GM23338 (cell line): ENCODE measurements at regions not wholly inside any gene's neighbourhood (a gene's known extent, or its start where the extent isn't known, plus 50 kb on each side); places are given as distances from the start of the nearest gene placed in this dataset.

Source experiments
- ATAC-seq: fragments of 200-7000 bp; cut with Tn5 transposase; 3 replicates; pipeline ENCODE4 v1.9.1; 2020
- DNase-seq: peaks from one replicate; pipeline ENCODE4 v3.0.0-alpha.2; 2015; ENCODE audit warnings: low spot score
- H2AFZ ChIP-seq: fragments of 200-600 bp; sonication (generic); 2 replicates; pipeline ENCODE4 v1.8.0; 2016; ENCODE audit warnings: antibody characterized with exemption, mild to moderate bottlenecking, moderate library complexity
- H3F3A ChIP-seq: fragments of 200-600 bp; sonication (generic); replicated peaks from 2 replicates; pipeline ENCODE4 v1.8.0; 2017; ENCODE audit warnings: antibody characterized with exemption, mixed run types, low read depth
- H3K27ac ChIP-seq: fragments of 200-600 bp; sonication (generic); 2 replicates; pipeline ENCODE4 v1.6.1; 2016; ENCODE audit warnings: low read depth
- H3K27me3 ChIP-seq: fragments of 200-600 bp; sonication (generic); 2 replicates; pipeline ENCODE4 v1.8.0; 2016; ENCODE audit warnings: mild to moderate bottlenecking, mixed run types, moderate library complexity; ENCODE audit not compliant: insufficient read depth
- H3K36me3 ChIP-seq: fragments of 200-600 bp; sonication (generic); 2 replicates; pipeline ENCODE4 v1.8.0; 2016; ENCODE audit warnings: mild to moderate bottlenecking; ENCODE audit not compliant: insufficient read depth
- H3K4me1 ChIP-seq: fragments of 200-600 bp; sonication (generic); 2 replicates; pipeline ENCODE4 v1.8.0; 2016; ENCODE audit warnings: mild to moderate bottlenecking, moderate library complexity; ENCODE audit not compliant: insufficient read depth
- H3K4me2 ChIP-seq: fragments of 200-600 bp; sonication (generic); 2 replicates; pipeline ENCODE4 v1.7.1; 2017; ENCODE audit warnings: mixed run types
- H3K4me3 ChIP-seq: fragments of 200-600 bp; sonication (generic); 2 replicates; pipeline ENCODE4 v1.6.1; 2016; ENCODE audit warnings: mixed run types
- H3K79me2 ChIP-seq: fragments of 200-600 bp; sonication (generic); replicated peaks from 2 replicates; pipeline ENCODE4 v1.8.0; 2017; ENCODE audit warnings: mild to moderate bottlenecking; ENCODE audit not compliant: insufficient read depth
- H3K9me2 ChIP-seq: fragments of 200-600 bp; sonication (generic); 2 replicates; pipeline ENCODE4 v1.8.0; 2017; ENCODE audit not compliant: insufficient read depth
- H4K20me1 ChIP-seq: fragments of 200-600 bp; sonication (generic); replicated peaks from 2 replicates; pipeline ENCODE4 v1.8.0; 2017; ENCODE audit warnings: mild to moderate bottlenecking; ENCODE audit not compliant: insufficient read depth
- H3K27ac Mint-ChIP-seq: 2 replicates; pipeline ENCODE4 v1.8.0; 2020; ENCODE audit warnings: inconsistent platforms, mild to moderate bottlenecking, moderate library complexity, mixed read lengths
- H3K27me3 Mint-ChIP-seq: 3 replicates; pipeline ENCODE4 v1.8.0; 2022; ENCODE audit warnings: low read depth, mild to moderate bottlenecking, moderate library complexity, mixed read lengths, inconsistent platforms; ENCODE audit not compliant: insufficient read depth, poor library complexity
- H3K36me3 Mint-ChIP-seq: 3 replicates; pipeline ENCODE4 v1.8.0; 2021; ENCODE audit warnings: low read depth, mild to moderate bottlenecking, inconsistent platforms, moderate library complexity, mixed read lengths
- H3K4me1 Mint-ChIP-seq: 3 replicates; pipeline ENCODE4 v1.8.0; 2020; ENCODE audit warnings: mild to moderate bottlenecking, inconsistent platforms, mixed read lengths
- H3K4me3 Mint-ChIP-seq: 3 replicates; pipeline ENCODE4 v1.8.0; 2021; ENCODE audit warnings: moderate library complexity, mild to moderate bottlenecking, inconsistent platforms, mixed read lengths
- H3K9me3 Mint-ChIP-seq: 3 replicates; pipeline ENCODE4 v1.8.0; 2020; ENCODE audit warnings: moderate library complexity, mild to moderate bottlenecking, inconsistent platforms, mixed read lengths
- CREB1 ChIP-seq: fragments of 250-450 bp; sonication (Bioruptor Pico); IDR thresholded peaks from 2 replicates; pipeline ENCODE4 v1.5.0; 2020; ENCODE audit warnings: low read depth, mild to moderate bottlenecking, moderate library complexity
- EZH2 ChIP-seq: fragments of 200-600 bp; sonication (generic); IDR thresholded peaks from one replicate; pipeline ENCODE4 v1.8.0; 2017; ENCODE audit warnings: antibody characterized with exemption, mild to moderate bottlenecking, low read depth; ENCODE audit not compliant: unreplicated experiment
- EZH2phosphoT487 ChIP-seq: fragments of 200-600 bp; sonication (generic); IDR thresholded peaks from one replicate; pipeline ENCODE4 v1.8.1; 2018; ENCODE audit warnings: antibody characterized with exemption; ENCODE audit not compliant: unreplicated experiment
- NANOG ChIP-seq: IDR thresholded peaks from 2 replicates; pipeline ENCODE4 v1.6.1; 2016; ENCODE audit warnings: antibody characterized with exemption, borderline replicate concordance
- TF ChIP-seq, protein P1 (sequence below): fragments of 250-450 bp; sonication (Bioruptor Pico); IDR thresholded peaks from 2 replicates; pipeline ENCODE4 v1.5.0; 2020; ENCODE audit warnings: mild to moderate bottlenecking, moderate library complexity
- TF ChIP-seq, protein P2 (sequence below): IDR thresholded peaks from one replicate; pipeline ENCODE4 v1.6.1; 2018; ENCODE audit warnings: antibody characterized with exemption; ENCODE audit not compliant: unreplicated experiment
- TF ChIP-seq, protein P3 (sequence below), 2 experiments: fragments of 200-600 bp in 1 of 2; sonication (generic) in 1 of 2; conservative IDR thresholded peaks; 2 replicates each; pipeline versions ENCODE4 v1.5.1 to v1.6.1; 2016 to 2017; ENCODE audit warnings: antibody characterized with exemption in 2 of 2, low read depth in 2 of 2, mild to moderate bottlenecking in 2 of 2, moderate library complexity in 1 of 2

DNA sequence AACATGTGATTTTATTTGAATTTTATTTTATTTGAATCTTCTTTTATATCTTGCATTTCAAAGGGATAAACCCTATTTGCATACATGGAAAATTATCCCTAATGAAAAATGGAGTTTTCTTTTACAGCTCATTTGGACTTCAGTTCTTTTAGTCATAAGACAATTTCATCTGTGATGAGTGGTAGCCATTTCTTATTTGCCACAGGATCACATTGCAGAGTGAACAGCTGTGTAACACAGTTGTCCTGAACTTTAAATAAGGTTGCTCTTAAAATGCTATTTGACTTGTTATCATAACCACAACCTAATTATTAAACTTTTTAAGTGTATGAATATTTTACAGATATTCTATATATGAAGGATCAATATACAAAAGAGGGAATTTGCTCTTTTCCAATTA is 221.7 kb upstream of the ROPN1 start:
- TF ChIP-seq NANOG (no peak), EZH2 (no peak)
- TF ChIP-seq, protein P1, sequence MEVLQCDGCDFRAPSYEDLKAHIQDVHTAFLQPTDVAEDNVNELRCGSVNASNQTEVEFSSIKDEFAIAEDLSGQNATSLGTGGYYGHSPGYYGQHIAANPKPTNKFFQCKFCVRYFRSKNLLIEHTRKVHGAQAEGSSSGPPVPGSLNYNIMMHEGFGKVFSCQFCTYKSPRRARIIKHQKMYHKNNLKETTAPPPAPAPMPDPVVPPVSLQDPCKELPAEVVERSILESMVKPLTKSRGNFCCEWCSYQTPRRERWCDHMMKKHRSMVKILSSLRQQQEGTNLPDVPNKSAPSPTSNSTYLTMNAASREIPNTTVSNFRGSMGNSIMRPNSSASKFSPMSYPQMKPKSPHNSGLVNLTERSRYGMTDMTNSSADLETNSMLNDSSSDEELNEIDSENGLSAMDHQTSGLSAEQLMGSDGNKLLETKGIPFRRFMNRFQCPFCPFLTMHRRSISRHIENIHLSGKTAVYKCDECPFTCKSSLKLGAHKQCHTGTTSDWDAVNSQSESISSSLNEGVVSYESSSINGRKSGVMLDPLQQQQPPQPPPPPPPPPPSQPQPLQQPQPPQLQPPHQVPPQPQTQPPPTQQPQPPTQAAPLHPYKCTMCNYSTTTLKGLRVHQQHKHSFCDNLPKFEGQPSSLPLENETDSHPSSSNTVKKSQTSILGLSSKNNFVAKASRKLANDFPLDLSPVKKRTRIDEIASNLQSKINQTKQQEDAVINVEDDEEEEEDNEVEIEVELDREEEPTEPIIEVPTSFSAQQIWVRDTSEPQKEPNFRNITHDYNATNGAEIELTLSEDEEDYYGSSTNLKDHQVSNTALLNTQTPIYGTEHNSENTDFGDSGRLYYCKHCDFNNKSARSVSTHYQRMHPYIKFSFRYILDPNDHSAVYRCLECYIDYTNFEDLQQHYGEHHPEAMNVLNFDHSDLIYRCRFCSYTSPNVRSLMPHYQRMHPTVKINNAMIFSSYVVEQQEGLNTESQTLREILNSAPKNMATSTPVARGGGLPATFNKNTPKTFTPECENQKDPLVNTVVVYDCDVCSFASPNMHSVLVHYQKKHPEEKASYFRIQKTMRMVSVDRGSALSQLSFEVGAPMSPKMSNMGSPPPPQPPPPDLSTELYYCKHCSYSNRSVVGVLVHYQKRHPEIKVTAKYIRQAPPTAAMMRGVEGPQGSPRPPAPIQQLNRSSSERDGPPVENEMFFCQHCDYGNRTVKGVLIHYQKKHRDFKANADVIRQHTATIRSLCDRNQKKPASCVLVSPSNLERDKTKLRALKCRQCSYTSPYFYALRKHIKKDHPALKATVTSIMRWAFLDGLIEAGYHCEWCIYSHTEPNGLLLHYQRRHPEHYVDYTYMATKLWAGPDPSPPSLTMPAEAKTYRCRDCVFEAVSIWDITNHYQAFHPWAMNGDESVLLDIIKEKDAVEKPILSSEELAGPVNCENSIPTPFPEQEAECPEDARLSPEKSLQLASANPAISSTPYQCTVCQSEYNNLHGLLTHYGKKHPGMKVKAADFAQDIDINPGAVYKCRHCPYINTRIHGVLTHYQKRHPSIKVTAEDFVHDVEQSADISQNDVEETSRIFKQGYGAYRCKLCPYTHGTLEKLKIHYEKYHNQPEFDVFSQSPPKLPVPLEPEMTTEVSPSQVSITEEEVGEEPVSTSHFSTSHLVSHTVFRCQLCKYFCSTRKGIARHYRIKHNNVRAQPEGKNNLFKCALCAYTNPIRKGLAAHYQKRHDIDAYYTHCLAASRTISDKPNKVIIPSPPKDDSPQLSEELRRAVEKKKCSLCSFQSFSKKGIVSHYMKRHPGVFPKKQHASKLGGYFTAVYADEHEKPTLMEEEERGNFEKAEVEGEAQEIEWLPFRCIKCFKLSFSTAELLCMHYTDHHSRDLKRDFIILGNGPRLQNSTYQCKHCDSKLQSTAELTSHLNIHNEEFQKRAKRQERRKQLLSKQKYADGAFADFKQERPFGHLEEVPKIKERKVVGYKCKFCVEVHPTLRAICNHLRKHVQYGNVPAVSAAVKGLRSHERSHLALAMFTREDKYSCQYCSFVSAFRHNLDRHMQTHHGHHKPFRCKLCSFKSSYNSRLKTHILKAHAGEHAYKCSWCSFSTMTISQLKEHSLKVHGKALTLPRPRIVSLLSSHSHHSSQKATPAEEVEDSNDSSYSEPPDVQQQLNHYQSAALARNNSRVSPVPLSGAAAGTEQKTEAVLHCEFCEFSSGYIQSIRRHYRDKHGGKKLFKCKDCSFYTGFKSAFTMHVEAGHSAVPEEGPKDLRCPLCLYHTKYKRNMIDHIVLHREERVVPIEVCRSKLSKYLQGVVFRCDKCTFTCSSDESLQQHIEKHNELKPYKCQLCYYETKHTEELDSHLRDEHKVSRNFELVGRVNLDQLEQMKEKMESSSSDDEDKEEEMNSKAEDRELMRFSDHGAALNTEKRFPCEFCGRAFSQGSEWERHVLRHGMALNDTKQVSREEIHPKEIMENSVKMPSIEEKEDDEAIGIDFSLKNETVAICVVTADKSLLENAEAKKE: no peak
- no peaks in the 10 kb centered on the region for H3F3A ChIP-seq
- H3K79me2 ChIP-seq: no peaks in the 10 kb centered on the region
- H3K36me3 ChIP-seq: no peaks in the 10 kb centered on the region
- H3K4me2 ChIP-seq: no peak overlapping the region
- H3K27me3 ChIP-seq: no peaks in the 10 kb centered on the region
- no peaks in the 10 kb centered on the region for H4K20me1 ChIP-seq
- Mint-ChIP-seq H3K9me3 (no peaks in the 10 kb centered on the region), H3K27ac (no peak overlapping the region), H3K36me3 (no peaks in the 10 kb centered on the region), H3K27me3 (peaks cover 2% of the 10 kb centered on the region), H3K4me1 (peaks cover 14% of the 10 kb centered on the region), H3K4me3 (no peak overlapping the region)
- H2AFZ ChIP-seq: no peak overlapping the region
- ATAC-seq (no peak), DNase-seq (no peak)
- no peak overlapping the region for H3K4me3 ChIP-seq
- no peak overlapping the region for H3K27ac ChIP-seq
- no peaks in the 10 kb centered on the region for H3K9me2 ChIP-seq
- peaks cover 10% of the 10 kb centered on the region for H3K4me1 ChIP-seq

DNA sequence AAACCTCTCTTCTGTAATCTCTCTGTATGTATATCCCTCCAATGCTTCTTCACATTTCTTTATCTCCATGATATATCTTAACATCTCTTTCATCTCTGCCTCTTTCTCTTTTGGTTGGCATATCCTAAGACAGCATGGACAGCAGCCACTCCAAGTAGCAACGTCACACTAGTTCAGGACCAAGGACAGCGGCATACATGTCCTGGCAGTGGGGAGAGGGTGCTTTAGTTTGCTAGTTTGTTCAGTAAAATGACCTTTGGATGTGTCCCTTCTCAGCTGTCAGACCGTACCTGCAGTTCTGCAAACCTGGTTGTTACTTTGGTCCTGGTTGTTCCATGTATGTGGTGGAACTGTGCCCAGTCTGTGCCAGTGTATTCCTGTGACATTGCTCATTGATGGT is 225.6 kb upstream of the ROPN1 start:
- no peak overlapping the region for H3K4me3 Mint-ChIP-seq
- H3K36me3 Mint-ChIP-seq: no peaks in the 10 kb centered on the region
- Histone ChIP-seq H3K4me1 (peaks cover 14% of the 10 kb centered on the region; the same call in 1 of the 2 replicates), H3K9me2 (peaks cover 5% of the 10 kb centered on the region; the same call in 1 of the 2 replicates), H3K36me3 (no peaks in the 10 kb centered on the region), H3K27ac (no peak overlapping the region), H3K4me3 (no peak overlapping the region), H3K79me2 (no peaks in the 10 kb centered on the region), H3F3A (no peaks in the 10 kb centered on the region), H3K4me2 (no peak overlapping the region), H3K27me3 (no peaks in the 10 kb centered on the region), H4K20me1 (no peaks in the 10 kb centered on the region), H2AFZ (no peak overlapping the region)
- H3K27me3 Mint-ChIP-seq: peaks cover 10% of the 10 kb centered on the region
- ATAC-seq (peak; percentile 92), DNase-seq (peak; percentile 85)
- H3K9me3 Mint-ChIP-seq: no peaks in the 10 kb centered on the region
- peaks cover 16% of the 10 kb centered on the region for H3K4me1 Mint-ChIP-seq
- H3K27ac Mint-ChIP-seq: no peak overlapping the region
- TF ChIP-seq CREB1 (CRISPR knock-in tag): peak; percentile 84
- TF ChIP-seq EZH2phosphoT487: no peak
- TF ChIP-seq, protein P2, sequence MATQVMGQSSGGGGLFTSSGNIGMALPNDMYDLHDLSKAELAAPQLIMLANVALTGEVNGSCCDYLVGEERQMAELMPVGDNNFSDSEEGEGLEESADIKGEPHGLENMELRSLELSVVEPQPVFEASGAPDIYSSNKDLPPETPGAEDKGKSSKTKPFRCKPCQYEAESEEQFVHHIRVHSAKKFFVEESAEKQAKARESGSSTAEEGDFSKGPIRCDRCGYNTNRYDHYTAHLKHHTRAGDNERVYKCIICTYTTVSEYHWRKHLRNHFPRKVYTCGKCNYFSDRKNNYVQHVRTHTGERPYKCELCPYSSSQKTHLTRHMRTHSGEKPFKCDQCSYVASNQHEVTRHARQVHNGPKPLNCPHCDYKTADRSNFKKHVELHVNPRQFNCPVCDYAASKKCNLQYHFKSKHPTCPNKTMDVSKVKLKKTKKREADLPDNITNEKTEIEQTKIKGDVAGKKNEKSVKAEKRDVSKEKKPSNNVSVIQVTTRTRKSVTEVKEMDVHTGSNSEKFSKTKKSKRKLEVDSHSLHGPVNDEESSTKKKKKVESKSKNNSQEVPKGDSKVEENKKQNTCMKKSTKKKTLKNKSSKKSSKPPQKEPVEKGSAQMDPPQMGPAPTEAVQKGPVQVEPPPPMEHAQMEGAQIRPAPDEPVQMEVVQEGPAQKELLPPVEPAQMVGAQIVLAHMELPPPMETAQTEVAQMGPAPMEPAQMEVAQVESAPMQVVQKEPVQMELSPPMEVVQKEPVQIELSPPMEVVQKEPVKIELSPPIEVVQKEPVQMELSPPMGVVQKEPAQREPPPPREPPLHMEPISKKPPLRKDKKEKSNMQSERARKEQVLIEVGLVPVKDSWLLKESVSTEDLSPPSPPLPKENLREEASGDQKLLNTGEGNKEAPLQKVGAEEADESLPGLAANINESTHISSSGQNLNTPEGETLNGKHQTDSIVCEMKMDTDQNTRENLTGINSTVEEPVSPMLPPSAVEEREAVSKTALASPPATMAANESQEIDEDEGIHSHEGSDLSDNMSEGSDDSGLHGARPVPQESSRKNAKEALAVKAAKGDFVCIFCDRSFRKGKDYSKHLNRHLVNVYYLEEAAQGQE: peak; percentile 97
- TF ChIP-seq, protein P3, sequence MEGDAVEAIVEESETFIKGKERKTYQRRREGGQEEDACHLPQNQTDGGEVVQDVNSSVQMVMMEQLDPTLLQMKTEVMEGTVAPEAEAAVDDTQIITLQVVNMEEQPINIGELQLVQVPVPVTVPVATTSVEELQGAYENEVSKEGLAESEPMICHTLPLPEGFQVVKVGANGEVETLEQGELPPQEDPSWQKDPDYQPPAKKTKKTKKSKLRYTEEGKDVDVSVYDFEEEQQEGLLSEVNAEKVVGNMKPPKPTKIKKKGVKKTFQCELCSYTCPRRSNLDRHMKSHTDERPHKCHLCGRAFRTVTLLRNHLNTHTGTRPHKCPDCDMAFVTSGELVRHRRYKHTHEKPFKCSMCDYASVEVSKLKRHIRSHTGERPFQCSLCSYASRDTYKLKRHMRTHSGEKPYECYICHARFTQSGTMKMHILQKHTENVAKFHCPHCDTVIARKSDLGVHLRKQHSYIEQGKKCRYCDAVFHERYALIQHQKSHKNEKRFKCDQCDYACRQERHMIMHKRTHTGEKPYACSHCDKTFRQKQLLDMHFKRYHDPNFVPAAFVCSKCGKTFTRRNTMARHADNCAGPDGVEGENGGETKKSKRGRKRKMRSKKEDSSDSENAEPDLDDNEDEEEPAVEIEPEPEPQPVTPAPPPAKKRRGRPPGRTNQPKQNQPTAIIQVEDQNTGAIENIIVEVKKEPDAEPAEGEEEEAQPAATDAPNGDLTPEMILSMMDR (conservative IDR thresholded peaks at IDR 0.05; ENCODE audit: low read depth in 2 of 2): no peak
- no peak for TF ChIP-seq NANOG
